ENCODE measurements at regions not wholly inside any gene's neighbourhood (a gene's known extent, or its start where the extent isn't known, plus 50 kb on each side); places are given as distances from the start of the nearest gene placed in this dataset.

- no TSS peak for BruUV-seq (replicated peaks)
- DNase-seq (ENCODE audit: extremely low read depth in 1 of 4, low spot score in 3 of 4) (no peak), ATAC-seq (no peak), FAIRE-seq (no peak)
- intact Hi-C loops (cut with micrococcal nuclease) (no loop called here), in situ Hi-C loops (cut with MboI) (no loop called here)
- ChIA-PET POLR2A (no interaction called here), CTCF (ENCODE audit: low intra/inter-chr PET ratio) (no interaction called here)
- no peak overlapping the region for H3K4me2 ChIP-seq (ENCODE audit: insufficient read depth, low read length)
- no peaks in the 10 kb centered on the region for H3K27me3 ChIP-seq (ENCODE audit: control insufficient read depth in 2 of 2, insufficient read depth in 2 of 2, low read length in 2 of 2)
- H3K9ac ChIP-seq (ENCODE audit: insufficient read depth in 1 of 2, low read depth in 2 of 2, low read length in 2 of 2): no peak overlapping the region
- H3K4me3 ChIP-seq: no peak overlapping the region
- no peak overlapping the region for H2AFZ ChIP-seq (ENCODE audit: low read depth, low read length)
- H3K27ac ChIP-seq (ENCODE audit: extremely low read depth, low read depth, low read length): no peak overlapping the region
- H3K9me3 ChIP-seq (replicated peaks; ENCODE audit: control insufficient read depth, insufficient read depth, low read depth, low read length): no peaks in the 10 kb centered on the region
- H3K9me1 ChIP-seq (ENCODE audit: control insufficient read depth, insufficient read depth, low read length): no peaks in the 10 kb centered on the region
- H3K79me2 ChIP-seq (ENCODE audit: control insufficient read depth, insufficient read depth, low read length): no peaks in the 10 kb centered on the region
- H3K36me3 ChIP-seq (ENCODE audit: control insufficient read depth, insufficient read depth, low read length): no peaks in the 10 kb centered on the region
- H3K4me1 ChIP-seq (replicated peaks in 1 of 2; ENCODE audit: control insufficient read depth in 2 of 2, insufficient read depth in 2 of 2, low read length in 2 of 2): no peaks in the 10 kb centered on the region
- H4K20me1 ChIP-seq (replicated peaks; ENCODE audit: control insufficient read depth, insufficient read depth, low read length): no peaks in the 10 kb centered on the region
- no peak for TF ChIP-seq RCOR1 (IDR thresholded peaks at IDR 0.05; ENCODE audit: borderline replicate concordance in 1 of 2, low read depth in 2 of 2, low read length in 2 of 2)
- TF ChIP-seq PHB (CRISPR knock-in tag; IDR thresholded peaks at IDR 0.05): no peak
- TF ChIP-seq, protein P1, sequence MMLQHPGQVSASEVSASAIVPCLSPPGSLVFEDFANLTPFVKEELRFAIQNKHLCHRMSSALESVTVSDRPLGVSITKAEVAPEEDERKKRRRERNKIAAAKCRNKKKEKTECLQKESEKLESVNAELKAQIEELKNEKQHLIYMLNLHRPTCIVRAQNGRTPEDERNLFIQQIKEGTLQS (IDR thresholded peaks at IDR 0.05): no peak
- TF ChIP-seq, protein P1 (CRISPR knock-in tag; conservative IDR thresholded peaks at IDR 0.05): no peak
- no peak for TF ChIP-seq MTA2 (IDR thresholded peaks at IDR 0.05; ENCODE audit: low read depth)
- TF ChIP-seq, protein P2, sequence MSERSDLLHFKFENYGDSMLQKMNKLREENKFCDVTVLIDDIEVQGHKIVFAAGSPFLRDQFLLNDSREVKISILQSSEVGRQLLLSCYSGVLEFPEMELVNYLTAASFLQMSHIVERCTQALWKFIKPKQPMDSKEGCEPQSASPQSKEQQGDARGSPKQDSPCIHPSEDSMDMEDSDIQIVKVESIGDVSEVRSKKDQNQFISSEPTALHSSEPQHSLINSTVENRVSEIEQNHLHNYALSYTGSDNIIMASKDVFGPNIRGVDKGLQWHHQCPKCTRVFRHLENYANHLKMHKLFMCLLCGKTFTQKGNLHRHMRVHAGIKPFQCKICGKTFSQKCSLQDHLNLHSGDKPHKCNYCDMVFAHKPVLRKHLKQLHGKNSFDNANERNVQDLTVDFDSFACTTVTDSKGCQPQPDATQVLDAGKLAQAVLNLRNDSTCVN (CRISPR knock-in tag; IDR thresholded peaks at IDR 0.05): no peak
- TF ChIP-seq ZNF551 (CRISPR knock-in tag; IDR thresholded peaks at IDR 0.05): no peak
- TF ChIP-seq MEIS2 (IDR thresholded peaks at IDR 0.05; ENCODE audit: partially characterized antibody): no peak
- TF ChIP-seq KDM5B (IDR thresholded peaks at IDR 0.05; ENCODE audit: insufficient replicate concordance, low read depth, low read length): no peak
- no peak for TF ChIP-seq TCFL5 (CRISPR knock-in tag; conservative IDR thresholded peaks at IDR 0.05)
- TF ChIP-seq, protein P3, sequence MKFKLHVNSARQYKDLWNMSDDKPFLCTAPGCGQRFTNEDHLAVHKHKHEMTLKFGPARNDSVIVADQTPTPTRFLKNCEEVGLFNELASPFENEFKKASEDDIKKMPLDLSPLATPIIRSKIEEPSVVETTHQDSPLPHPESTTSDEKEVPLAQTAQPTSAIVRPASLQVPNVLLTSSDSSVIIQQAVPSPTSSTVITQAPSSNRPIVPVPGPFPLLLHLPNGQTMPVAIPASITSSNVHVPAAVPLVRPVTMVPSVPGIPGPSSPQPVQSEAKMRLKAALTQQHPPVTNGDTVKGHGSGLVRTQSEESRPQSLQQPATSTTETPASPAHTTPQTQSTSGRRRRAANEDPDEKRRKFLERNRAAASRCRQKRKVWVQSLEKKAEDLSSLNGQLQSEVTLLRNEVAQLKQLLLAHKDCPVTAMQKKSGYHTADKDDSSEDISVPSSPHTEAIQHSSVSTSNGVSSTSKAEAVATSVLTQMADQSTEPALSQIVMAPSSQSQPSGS (CRISPR knock-in tag; IDR thresholded peaks at IDR 0.05): no peak
- TF ChIP-seq EZH2 (IDR thresholded peaks at IDR 0.05; ENCODE audit: borderline replicate concordance, low read depth, low read length): no peak
- TF ChIP-seq ZNF740 (CRISPR knock-in tag; IDR thresholded peaks at IDR 0.05): no peak
- no peak for TF ChIP-seq ZNF740 (tag; IDR thresholded peaks at IDR 0.05)
- TF ChIP-seq DDX20 (tag; IDR thresholded peaks at IDR 0.05; ENCODE audit: low read depth): no peak
- TF ChIP-seq ETV6 (IDR thresholded peaks at IDR 0.05; ENCODE audit: borderline replicate concordance in 1 of 2, low read depth in 2 of 2, low read length in 1 of 2): no peak
- TF ChIP-seq ETV6 (CRISPR knock-in tag; IDR thresholded peaks at IDR 0.05; ENCODE audit: borderline replicate concordance): no peak
- TF ChIP-seq VEZF1 (CRISPR knock-in tag; IDR thresholded peaks at IDR 0.05): no peak
- no peak for TF ChIP-seq POLR2G (IDR thresholded peaks at IDR 0.05; ENCODE audit: low read depth, low read length)
These were observed 774.8 kb upstream of the EPHA6 start for GRCh38 chr3:96039632-96040031.

All from K562 (cell line).